ENCODE measurements at regions not wholly inside any gene's neighbourhood (a gene's known extent, or its start where the extent isn't known, plus 50 kb on each side); places are given as distances from the start of the nearest gene placed in this dataset.

GRCh38 chr7:10592604-10593003 is 381.1 kb upstream of the PHF14 start:
- Mint-ChIP-seq H3K36me3 (no peaks in the 10 kb centered on the region), H3K27me3 (ENCODE audit: low read depth in 3 of 3) (peaks cover 0 to 2% (median 2%) of the 10 kb centered on the region in 3 donors), H3K4me3 (no peak overlapping the region), H3K9me3 (peaks cover 0 to 4% (median 3%) of the 10 kb centered on the region in 7 donors), H3K4me1 (no peaks in the 10 kb centered on the region), H3K27ac (no peak overlapping the region)
- no peaks in the 10 kb centered on the region for H3K4me1 ChIP-seq (ENCODE audit: control insufficient read depth in 1 of 2, insufficient read depth in 2 of 2, low read length in 2 of 2)
- no peak overlapping the region for H3K27ac ChIP-seq (ENCODE audit: low read depth in 1 of 2, low read length in 2 of 2)
- no peaks in the 10 kb centered on the region for H3K9me3 ChIP-seq (replicated peaks in 1 of 2; ENCODE audit: control insufficient read depth in 1 of 2, insufficient read depth in 1 of 2, low read length in 2 of 2)
- 100% methylated on average over 1 of the region's 2 CpGs for WGBS (ENCODE audit: insufficient coverage)
- H4K20me1 ChIP-seq (ENCODE audit: insufficient read depth, low read length), result no peaks in the 10 kb centered on the region
- DNase-seq, result no peak
- H3K27me3 ChIP-seq (ENCODE audit: control insufficient read depth in 2 of 2, insufficient read depth in 2 of 2, low read length in 2 of 2), result no peaks in the 10 kb centered on the region
- H3K36me3 ChIP-seq (replicated peaks in 1 of 2; ENCODE audit: control insufficient read depth in 1 of 2, insufficient read depth in 2 of 2, low read length in 2 of 2), result no peaks in the 10 kb centered on the region
- H2AFZ ChIP-seq (ENCODE audit: insufficient read depth, low read depth, low read length, poor library complexity, severe bottlenecking), result no peak overlapping the region
- no peak overlapping the region for H3K4me3 ChIP-seq (replicated peaks in 1 of 3; ENCODE audit: low read depth in 2 of 3, low read length in 3 of 3)
- no peak for TF ChIP-seq CTCF (IDR thresholded peaks at IDR 0.05)
- H3K4me2 ChIP-seq (replicated peaks; ENCODE audit: extremely low read depth, low read length, poor library complexity, severe bottlenecking), result no peak overlapping the region
- intact Hi-C loops (cut with micrococcal nuclease), result loop anchor here in 1 of 2 donors (10.0 kb wide), 1 partner anchor 58 kb away; no protein-coding TSS in a partner anchor
- no peak overlapping the region for H3K9ac ChIP-seq (ENCODE audit: insufficient read depth, low read length, poor library complexity, severe bottlenecking)
- no peaks in the 10 kb centered on the region for H3K79me2 ChIP-seq (ENCODE audit: insufficient read depth, low read length)

- no peak overlapping the region for H3K4me2 ChIP-seq (replicated peaks; ENCODE audit: extremely low read depth, low read length, poor library complexity, severe bottlenecking)
- WGBS (ENCODE audit: insufficient coverage), result no CpG with 5 or more reads among the region's 4 CpGs
- H3K4me3 Mint-ChIP-seq, result no peak overlapping the region
Measured at GRCh38 chr7:10593080-10593479, 380.6 kb upstream of the PHF14 start.

More at GRCh38 chr7:10593080-10593479, 380.6 kb upstream of the PHF14 start:
- H3K27me3 Mint-ChIP-seq (ENCODE audit: low read depth in 3 of 3), result peaks cover 0 to 2% (median 2%) of the 10 kb centered on the region in 3 donors
- no peaks in the 10 kb centered on the region for H3K36me3 ChIP-seq (replicated peaks in 1 of 2; ENCODE audit: control insufficient read depth in 1 of 2, insufficient read depth in 2 of 2, low read length in 2 of 2)
- H3K27ac Mint-ChIP-seq, result no peak overlapping the region
- no peaks in the 10 kb centered on the region for H3K27me3 ChIP-seq (ENCODE audit: control insufficient read depth in 2 of 2, insufficient read depth in 2 of 2, low read length in 2 of 2)
- no peak overlapping the region for H3K9ac ChIP-seq (ENCODE audit: insufficient read depth, low read length, poor library complexity, severe bottlenecking)
- H3K9me3 ChIP-seq (replicated peaks in 1 of 2; ENCODE audit: control insufficient read depth in 1 of 2, insufficient read depth in 1 of 2, low read length in 2 of 2), result no peaks in the 10 kb centered on the region
- H3K79me2 ChIP-seq (ENCODE audit: insufficient read depth, low read length), result no peaks in the 10 kb centered on the region
- H4K20me1 ChIP-seq (ENCODE audit: insufficient read depth, low read length), result no peaks in the 10 kb centered on the region
- H3K4me1 ChIP-seq (ENCODE audit: control insufficient read depth in 1 of 2, insufficient read depth in 2 of 2, low read length in 2 of 2), result no peaks in the 10 kb centered on the region
- intact Hi-C loops (cut with micrococcal nuclease), result loop anchor here in 1 of 2 donors (10.0 kb wide), 1 partner anchor 58 kb away; no protein-coding TSS in a partner anchor
- TF ChIP-seq CTCF (IDR thresholded peaks at IDR 0.05), result no peak
- H3K4me3 ChIP-seq (replicated peaks in 1 of 3; ENCODE audit: low read depth in 2 of 3, low read length in 3 of 3), result no peak overlapping the region
- H3K4me1 Mint-ChIP-seq, result no peaks in the 10 kb centered on the region
- H3K36me3 Mint-ChIP-seq, result no peaks in the 10 kb centered on the region
- no peak for DNase-seq
- H3K27ac ChIP-seq (ENCODE audit: low read depth in 1 of 2, low read length in 2 of 2), result no peak overlapping the region
- no peak overlapping the region for H2AFZ ChIP-seq (ENCODE audit: insufficient read depth, low read depth, low read length, poor library complexity, severe bottlenecking)
- H3K9me3 Mint-ChIP-seq, result peaks cover 0 to 4% (median 3%) of the 10 kb centered on the region in 7 donors
